Glomerular endothelial cell (primary cell): ENCODE measurements at regions not wholly inside any gene's neighbourhood (a gene's known extent, or its start where the extent isn't known, plus 50 kb on each side); places are given as distances from the start of the nearest gene placed in this dataset.

ENCODE experiments used
- DNase-seq: peaks from one replicate; pipeline ENCODE4 v3.0.0-alpha.2; 2011; ENCODE audit warnings: low read depth, low spot score; ENCODE audit errors: extremely low read depth

- no peak for DNase-seq
Observed at GRCh38 chr9:115209601-115210306, 91.8 kb upstream of the TNC start.

GRCh38 chr9:115210699-115211098 is 92.7 kb upstream of the TNC start:
- no peak for DNase-seq

DNA sequence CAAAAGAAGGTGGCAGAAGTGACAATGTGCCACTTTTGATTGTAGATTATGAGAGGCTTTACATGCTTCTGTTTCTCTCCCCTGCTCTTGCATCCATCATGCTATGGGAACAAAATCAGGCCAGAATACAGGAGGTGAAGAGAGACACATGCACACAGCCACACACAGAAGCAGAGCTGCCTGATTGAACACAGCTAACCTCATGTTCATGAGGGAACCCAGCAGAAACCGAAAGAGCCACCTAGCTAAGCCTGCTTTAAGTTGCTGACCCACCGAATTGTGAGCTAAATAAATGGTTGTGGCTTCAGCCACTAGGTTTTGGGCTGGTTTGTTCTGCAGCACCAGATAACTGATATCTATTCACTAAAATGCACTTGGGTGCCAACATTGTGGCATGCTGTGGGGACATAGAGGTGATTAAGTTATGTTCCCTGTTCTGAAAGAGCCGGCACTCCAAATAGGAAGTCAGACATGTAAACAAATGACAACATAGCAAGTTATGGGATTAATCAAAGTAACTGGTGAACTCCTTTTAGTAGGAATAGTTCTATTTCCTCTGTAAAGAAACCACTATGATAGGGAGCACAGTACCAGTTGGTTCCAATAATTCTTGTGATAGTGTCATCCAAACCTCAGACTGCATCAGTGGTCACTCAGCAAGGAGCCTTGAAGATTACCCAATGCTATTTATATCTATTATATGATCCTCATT is 93.6 kb upstream of the TNC start:
- DNase-seq, result no peak

- no peak for DNase-seq
Observed at GRCh38 chr9:115212125-115212605, 94.2 kb upstream of the TNC start.

DNA sequence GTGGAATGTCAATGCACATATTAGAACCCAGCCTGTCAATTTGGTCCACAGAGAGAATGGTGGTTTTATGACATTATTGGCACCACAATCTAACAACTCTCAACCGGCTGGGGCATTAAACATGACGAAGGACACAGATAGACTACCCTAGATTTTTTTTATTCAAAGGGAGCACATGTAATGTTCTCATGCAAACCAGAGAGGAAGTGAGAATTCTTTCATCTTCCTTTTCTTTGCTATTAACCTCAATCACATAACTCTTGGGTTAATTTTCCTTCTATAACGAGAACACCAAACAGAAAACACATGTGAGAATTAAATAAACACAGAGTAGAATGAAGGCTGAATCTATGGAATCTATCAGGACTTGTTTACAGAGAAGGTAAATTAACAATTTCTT is 94.9 kb upstream of the TNC start:
- DNase-seq, result no peak

GRCh38 chr9:115213818-115214334 is 95.9 kb upstream of the TNC start:
- no peak for DNase-seq

- no peak for DNase-seq
Observed at GRCh38 chr9:115216873-115217272, 98.9 kb upstream of the TNC start.

DNA sequence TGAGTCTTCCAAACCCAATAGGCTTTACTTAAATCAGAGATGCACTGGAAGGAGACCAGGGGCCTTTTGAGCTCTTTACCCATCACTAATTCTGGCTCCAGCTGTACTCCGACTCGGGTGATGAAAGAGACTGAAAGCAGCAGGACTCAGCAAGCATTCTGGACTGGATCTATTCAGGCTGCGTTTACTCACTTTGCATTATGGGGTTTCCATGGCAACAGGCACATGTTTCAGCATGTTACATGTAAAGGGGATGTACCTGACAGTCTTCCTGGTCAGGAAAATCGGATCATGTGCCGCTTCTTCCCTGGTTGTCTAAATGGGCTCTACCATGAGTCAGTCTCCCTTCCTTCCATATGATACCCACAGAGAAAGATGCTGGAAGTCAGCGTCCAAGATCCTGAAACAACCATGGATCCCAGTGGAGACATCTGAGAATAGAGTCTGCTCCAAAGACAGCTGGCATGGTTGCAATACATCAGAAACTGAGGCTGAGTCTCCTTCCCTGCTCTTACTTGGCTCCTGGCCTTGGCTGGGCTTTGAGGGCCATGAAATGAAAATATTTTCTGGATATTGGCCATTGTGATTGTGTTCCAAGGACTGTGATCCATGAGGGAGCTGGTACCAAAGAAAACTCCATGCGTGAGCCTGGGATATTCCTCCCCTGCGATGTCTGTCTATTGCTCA is 102.5 kb upstream of the TNC start:
- DNase-seq, result no peak

DNA sequence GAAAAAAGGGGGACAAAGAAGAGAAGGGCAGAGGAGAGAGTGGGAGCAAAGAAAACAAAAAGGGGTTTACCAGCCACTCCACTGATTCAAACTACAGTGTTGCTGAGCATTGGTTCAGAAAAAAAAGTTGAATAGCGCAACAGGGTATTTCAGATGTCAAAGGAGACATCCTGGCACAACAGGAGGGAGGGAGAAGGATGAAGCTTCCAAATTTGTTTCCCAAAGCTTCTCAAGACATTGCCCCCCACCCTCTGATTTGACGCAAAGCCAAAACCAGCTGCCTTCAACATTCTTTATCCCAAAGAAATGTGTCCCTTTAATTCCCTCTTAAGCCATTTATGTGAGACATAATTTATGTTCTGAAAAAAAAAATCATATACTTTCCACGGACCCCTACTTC is 105.5 kb upstream of the TNC start:
- no peak for DNase-seq

DNA sequence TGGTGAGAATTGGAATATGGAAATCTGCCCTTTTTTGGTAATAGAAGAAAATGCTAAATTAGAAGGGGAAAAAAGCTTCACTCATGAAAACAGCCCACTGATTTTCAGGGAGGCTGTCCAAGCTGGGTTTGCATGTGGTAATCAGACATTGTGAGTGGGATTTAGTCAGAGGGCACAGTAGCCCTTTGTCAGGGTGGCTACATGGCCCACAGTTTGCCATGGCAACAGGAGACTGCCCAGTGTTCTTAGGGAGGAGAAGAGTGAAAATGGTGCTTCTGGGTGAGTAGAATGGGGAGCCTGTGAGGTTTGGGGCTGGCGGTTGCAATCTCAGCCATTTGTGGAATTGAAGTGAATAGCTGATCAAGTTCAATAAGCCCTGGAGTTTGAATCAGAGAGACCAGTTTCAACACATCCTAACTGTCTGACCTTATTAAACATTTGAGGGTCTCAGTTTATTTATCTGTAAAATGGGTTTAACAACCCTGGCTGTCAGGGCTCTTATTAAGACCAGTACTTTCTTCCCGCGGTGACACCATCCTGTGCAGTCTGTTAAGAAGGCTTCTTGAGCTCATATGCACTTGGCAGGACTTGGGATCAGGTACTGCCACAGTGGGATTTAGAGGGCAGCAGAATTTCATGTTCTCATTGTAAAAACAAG is 107.6 kb upstream of the TNC start:
- no peak for DNase-seq

GRCh38 chr9:115226152-115226551 is 108.2 kb upstream of the TNC start:
- DNase-seq, result no peak

- no peak for DNase-seq
Observed at GRCh38 chr9:115229496-115229895, 111.5 kb upstream of the TNC start.

- no peak for DNase-seq
Observed at GRCh38 chr9:115230924-115231515, 113.1 kb upstream of the TNC start.

DNA sequence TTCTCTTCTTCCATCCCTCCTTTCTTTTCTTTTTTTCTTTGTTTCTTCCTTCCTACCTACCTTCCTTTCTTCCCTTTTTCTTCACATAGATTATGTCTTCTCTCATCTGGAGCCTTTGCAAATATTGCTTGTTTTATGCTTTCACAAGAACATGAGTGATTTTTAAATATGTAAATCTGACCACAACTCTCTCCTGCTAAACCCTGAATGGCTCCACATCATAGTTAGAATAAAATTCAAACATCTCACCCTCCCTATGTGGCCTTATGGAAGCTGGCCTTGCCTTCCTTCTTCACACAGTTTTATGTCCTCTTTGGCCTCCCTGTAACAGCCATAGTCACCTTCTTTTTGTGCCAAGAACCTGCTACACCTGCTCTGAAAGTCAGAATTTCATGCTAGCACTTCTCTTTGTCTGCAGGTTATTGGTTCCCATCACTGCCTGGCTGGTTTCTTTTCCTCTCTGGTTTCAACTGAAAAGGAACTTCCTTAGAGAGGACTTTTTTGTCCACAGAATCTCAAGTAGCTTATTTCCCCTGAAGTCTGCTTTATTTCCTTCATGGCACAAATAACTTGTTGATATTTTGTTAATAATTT is 114.3 kb upstream of the TNC start:
- DNase-seq, result no peak

- no peak for DNase-seq
Observed at GRCh38 chr9:115234094-115234493, 116.1 kb upstream of the TNC start.

DNA sequence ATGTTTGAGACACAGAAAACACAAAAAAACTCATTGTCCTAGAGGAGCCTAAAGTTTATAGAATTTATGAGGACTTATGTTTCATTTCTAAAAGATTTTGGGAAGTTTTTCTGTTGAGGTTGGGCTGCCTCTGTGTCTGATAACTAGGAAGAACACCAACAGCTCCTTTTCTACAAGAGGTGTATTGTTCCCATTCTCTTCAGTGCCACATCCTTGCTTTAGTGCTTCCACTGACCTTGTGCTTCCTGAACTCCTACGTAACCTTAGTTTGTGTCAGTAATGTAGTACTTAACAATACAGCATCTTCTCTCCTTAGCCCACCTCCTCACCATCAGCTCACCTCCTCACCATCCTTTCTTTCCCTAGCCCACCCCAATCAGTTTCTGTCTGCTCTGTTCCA is 117.3 kb upstream of the TNC start:
- DNase-seq, result no peak

- no peak for DNase-seq
Observed at GRCh38 chr9:115237385-115237998, 119.5 kb upstream of the TNC start.

GRCh38 chr9:115240676-115241075 is 122.7 kb upstream of the TNC start:
- DNase-seq, result no peak

GRCh38 chr9:115241641-115242040 is 123.7 kb upstream of the TNC start:
- no peak for DNase-seq

DNA sequence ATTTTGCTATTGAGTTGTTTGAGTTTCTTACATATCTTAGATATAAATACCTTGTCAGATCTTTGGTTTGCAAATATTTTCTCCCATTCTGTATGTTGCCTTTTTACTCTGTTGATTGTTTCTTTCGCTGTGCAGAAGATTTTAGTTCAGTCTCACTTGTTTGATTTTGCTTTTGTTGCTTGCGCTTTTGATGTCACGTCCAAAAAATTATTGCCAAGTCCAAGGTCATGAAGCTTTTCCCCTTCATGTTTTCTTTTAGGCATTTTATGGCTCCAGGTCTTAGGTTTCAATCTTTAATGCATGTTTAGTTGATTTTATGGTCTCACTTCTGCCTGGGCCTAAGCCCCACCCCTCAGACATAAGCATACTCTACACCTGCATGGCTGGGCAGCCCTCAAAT is 131.5 kb upstream of the TNC start:
- no peak for DNase-seq
